CD4-positive, alpha-beta T cell treated with Interleukin-17A for 4 hours (primary cell): ENCODE measurements at regions not wholly inside any gene's neighbourhood (a gene's known extent, or its start where the extent isn't known, plus 50 kb on each side); places are given as distances from the start of the nearest gene placed in this dataset.
"Not testable (repeated sequence)": the region's sequence is repeated elsewhere in the genome, so short reads cannot be mapped to it uniquely, and the experiment has no call there.

Source experiments
- DNase-seq: peaks from one replicate; pipeline ENCODE4 v3.0.0-alpha.2; 2020; ENCODE audit warnings: mixed read lengths

GRCh38 chr1:222415441-222415840 is 132.5 kb downstream of the HHIPL2 start:
- no peak for DNase-seq

DNA sequence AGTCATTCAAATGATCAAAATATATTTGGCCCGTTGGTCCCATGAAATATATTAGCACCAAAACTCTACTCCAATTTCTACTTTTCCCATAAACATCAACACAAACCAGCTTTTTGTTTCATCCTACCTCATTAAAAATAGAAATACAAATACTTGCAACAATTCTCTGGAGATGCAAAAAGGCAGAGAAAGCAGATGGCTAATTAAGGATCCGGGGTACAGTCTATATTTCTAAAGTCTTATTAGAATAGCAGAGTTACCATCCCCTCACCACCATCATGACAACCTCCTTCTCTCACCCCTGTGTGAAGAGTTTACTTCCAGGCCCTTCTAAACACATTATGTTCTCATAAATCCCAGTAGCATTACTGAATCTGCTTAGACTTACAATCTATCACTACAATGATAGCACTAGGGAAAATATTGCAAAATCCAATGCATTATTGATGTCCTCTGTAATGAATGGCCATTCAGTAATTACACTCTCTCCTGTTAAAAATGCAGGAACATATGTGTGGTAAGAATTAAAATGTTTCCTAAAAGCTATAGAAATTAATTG is 133.8 kb downstream of the HHIPL2 start:
- DNase-seq = no peak

DNA sequence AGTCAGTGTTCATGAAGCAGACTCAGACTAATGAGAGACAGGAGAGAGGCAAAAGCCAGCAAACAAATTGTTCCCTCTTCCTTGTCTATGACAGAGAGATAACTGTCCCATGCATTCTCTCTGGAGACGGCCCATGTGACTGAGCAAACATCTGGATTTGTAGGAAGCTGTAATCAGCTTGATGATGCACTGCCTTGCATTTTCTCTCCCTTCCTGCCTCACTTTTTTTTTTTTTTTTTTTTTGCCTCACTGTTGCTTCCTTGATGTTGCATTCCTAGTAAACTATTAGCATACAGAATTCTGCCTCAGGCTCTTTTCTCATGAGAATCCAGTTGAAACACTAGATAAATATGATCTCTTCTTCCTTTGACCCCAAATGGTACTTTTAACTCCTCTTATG is 134.5 kb downstream of the HHIPL2 start:
- DNase-seq = no peak

GRCh38 chr1:222404710-222405109 is 143.2 kb downstream of the HHIPL2 start:
- DNase-seq = no peak

- no peak for DNase-seq
Measured at GRCh38 chr1:222399197-222399596, 148.7 kb downstream of the HHIPL2 start.

DNA sequence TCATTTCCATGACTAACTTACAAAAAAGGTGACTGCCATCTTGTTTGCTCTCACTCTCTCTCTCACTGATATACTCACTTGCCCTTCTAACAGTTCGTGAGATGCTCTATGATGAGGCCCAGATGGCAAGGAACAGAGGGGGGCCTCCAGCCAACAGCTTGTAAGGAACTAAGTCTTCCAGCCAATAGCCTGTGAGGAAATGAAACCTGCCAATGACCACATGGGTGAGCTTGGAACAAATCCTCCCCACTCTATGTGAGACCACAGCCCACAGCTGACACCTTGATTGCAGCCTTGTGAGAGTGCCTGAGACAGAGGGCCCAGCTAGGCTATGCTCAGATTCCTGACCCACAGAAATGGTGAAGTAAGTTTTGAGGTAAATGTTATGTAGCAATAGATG is 153.7 kb downstream of the HHIPL2 start:
- no peak for DNase-seq

DNA sequence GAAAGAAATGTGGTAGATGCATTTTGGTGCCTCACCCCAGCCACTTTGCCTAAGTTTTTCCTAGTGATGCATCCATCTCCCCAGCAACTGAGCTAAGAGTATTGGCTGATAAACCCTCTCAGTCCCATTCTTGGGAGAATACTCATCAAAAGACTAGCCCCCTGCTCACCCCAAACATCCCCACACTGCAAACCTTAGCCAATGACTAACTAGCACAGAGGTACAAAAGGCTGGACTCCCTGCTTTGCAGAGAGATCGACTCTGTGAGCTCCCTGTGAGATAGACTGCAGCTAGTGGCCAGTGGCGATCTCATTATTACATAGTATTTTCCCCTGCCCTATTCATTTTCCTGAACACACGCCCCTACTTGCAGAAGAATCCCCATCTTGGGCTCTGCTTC is 155.3 kb downstream of the HHIPL2 start:
- DNase-seq = no peak

DNA sequence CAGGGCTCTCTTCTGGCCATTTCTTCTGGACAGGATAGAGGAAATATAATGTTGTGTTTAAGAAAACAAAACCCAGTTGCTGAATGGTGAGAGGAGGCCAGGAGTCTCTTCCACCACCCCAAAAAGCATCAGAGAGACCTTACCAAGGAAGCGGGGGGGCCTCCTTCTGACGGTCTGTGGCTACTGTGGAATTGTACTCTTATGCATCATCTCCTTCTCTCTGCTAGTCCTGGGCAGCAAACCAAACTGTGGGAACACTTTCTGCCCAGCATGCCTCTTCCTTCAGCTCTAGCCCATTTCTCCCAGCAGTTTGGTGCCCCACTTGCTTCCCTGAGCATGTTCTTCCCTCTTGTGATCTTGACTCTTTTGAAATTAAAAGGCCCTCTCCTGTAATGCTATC is 157.7 kb downstream of the HHIPL2 start:
- DNase-seq = no peak

DNA sequence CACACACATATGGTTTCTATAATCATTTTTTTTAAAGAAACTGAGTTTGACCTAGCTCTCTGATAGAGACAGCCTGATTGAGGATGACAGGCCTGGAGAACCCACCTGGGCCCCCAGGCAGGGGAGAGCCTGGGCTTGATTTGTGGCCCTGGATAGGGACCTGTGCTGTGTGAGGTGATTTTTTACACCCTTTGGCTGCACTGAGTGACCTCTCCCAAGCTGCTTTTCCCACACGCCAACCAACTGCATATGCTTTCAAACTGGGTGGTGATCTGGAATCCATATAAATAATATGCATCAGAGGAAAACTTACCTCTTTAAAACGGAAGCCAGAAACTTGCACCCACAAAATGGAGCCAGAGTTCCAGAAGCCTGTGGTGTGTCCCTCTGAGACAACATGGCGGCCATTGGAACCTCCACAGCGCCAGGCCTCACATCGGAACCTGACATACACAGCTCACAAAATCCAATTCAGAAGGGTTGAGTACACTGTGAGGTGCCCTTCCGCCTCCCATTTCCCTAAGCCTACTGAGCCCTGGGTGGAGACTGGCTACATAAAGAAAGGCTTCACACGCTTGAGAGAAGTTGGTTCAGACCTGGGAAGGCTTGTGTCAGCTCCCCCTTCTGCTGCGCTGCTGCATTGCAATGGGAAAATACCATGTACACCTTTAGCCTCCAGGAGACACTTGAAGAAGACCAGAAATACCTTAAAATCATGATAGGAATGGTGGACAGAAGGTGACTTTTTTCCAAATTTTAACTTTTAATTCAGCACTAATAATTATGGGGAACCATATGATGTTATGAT is 160.7 kb downstream of the HHIPL2 start:
- no peak for DNase-seq

- DNase-seq = no peak
Measured at GRCh38 chr1:222385955-222386354, 161.9 kb downstream of the HHIPL2 start.

- DNase-seq = no peak
Measured at GRCh38 chr1:222385262-222385661, 162.6 kb downstream of the HHIPL2 start.

- DNase-seq = no peak
Measured at GRCh38 chr1:222384531-222384930, 163.4 kb downstream of the HHIPL2 start.

- no peak for DNase-seq
Measured at GRCh38 chr1:222382171-222382570, 165.7 kb downstream of the HHIPL2 start.

DNA sequence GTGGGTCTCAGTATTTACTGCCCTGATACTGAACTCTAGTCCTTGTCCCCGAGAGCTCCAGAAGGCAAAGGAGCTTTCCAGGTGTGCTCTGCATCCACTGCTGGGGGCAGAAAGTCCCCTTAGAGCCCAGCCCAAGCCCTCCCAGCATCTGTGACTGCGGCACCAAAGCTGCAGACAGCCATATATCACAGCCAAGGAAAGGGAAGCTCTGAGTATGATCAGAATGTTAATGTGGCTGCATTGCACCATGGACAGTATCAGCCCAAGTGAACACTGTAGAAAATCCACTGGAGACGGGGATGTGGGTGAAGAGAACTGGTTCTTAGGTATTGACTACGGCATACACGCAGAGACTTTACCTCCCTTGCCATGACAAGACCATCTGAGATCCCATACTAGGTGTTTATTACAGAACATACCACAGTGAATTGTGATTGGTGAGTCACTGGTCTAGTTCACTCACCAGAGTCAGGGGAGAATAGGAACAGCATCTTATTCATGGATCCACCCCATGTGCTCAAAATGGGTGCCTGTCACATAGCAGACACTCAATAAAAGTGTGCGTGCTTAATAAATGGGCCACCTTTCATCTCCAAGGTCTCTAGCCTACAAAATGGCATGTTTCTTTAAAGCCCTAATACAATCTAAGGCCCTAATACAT is 170.3 kb downstream of the HHIPL2 start:
- DNase-seq = no peak

GRCh38 chr1:222376791-222377190 is 171.1 kb downstream of the HHIPL2 start:
- DNase-seq = not testable (repeated sequence)

DNA sequence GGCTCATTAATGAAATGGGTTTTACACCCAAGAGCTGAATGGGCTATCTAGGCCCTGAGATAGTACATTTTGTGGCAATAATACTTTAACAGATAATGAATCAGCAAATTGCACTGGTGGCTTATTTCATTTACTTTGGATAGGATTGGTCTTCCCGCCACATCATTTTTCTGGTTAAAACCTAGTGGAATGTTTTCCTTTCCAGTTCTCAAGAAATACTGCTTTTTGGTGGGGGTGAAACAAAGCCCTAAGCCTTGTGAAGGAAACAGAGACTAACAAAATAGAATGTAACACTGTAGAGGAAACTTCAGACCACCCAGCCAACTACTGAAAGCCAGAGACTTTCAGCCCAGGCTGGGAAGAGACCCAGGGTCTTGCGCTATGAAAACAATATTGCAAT is 172.2 kb downstream of the HHIPL2 start:
- DNase-seq = no peak

- DNase-seq = no peak
Measured at GRCh38 chr1:222373831-222374602, 173.9 kb downstream of the HHIPL2 start.

DNA sequence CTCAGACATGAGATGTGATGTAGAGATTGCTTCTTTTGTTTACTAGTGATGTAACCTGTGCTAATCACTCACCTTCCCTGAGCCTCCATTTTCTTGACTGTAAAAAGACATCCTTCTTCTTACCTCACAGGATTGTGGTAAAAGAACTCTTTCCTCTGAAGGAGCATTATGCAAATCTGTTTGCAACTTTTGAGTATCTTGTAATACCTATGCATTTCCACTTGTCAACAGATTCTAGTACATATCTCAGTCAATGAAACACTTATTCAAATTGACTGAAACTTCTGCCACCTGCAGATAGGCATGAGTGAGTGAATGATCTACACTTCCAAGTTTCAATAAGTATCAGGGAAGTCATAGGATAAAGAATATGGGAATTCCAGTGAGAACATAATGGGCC is 174.7 kb downstream of the HHIPL2 start:
- DNase-seq = no peak

GRCh38 chr1:222372221-222372620 is 175.7 kb downstream of the HHIPL2 start:
- no peak for DNase-seq

DNA sequence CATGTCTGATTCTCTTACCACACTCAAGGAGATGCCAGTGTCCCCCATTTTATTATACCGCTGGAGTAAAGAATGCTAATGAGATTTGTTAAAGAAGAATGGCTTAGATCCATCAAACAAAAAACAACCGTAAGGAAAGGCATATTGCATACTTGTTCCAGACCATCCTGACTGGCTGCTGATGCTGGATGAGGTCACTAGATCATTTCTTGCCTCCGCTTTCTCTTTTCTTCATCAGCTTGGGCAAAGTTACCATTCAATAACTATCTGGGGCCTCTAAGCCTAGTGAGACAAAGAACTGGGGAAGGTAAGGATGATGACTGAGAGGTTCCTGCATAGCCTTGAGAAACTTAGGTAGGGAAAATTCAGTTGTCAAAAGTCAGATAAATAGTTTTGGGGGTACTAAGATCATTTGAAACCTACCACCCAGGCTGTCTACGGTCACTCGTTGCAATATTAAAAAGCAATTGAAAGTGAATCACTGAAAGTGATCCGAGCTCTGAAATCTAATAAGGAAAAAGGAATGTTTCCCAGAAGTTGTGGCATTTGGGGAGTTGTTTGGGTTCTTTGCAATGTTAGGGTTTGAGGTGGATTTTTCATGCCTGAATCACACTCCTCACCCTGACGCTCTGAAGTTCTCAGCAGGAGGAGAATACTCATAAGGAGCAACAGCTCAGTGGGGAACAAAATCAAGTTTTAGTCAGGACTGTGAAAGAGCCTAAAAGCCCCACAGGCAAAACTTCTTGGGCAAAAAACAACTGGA is 176.8 kb downstream of the HHIPL2 start:
- DNase-seq = no peak

DNA sequence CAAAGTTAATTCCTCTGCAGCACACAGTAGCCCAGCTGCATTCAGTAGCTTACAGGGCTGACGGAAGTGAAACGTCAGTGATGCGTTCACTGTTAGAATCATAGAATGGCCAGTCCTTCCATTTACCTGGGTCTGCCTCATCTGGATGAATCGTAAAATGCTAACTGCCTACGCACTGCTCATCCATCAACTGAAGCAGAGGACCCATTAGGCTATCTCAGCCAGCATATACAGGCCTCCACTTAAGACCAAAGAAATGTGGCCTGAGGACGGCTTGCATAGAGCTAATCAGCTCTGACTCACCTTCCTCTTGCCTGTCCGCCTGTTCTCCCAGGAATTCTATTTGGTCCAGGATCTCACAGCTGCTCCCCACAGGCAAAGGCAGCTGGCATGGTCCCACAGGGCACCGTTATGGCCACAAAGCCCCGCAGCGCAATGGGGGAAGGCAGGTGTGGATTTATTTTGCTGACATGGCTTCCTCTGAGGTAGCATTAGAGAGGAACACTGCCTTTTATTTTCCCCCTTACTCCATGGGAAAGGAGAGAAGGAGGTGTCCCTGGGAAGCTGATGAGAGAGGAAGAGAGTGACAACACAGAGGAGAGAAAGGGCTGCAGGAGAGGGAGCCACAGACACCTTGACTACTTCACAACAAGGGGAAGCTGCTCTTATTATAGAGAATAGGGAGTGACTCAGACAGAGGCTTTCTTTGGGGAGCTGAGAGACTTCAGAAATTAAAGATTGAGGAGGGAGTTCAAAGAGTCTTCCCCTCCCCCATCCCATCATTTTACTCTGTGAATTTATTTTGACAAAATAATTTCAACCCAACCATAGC is 177.6 kb downstream of the HHIPL2 start:
- DNase-seq = no peak

DNA sequence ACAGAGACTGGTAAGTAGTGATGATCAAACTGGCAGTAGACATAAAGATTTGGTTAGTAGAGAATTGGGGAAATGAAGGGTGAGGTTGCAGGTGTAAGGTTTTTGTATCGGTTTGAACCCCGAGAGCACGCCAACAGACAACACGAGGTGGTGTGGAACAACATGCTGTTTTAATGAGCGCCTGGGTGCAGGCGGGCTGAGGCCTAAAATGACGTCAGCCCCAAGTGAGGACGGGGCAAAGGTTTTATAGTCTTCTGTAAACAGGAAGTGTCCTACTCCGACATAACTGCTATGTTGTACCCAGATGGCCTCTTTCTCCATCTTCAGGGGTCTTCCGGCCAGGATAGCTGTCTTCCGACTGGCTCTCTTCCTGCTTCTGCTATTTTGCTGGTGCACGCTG is 178.8 kb downstream of the HHIPL2 start:
- no peak for DNase-seq
